ENCODE measurements at regions not wholly inside any gene's neighbourhood (a gene's known extent, or its start where the extent isn't known, plus 50 kb on each side); places are given as distances from the start of the nearest gene placed in this dataset.

DNA sequence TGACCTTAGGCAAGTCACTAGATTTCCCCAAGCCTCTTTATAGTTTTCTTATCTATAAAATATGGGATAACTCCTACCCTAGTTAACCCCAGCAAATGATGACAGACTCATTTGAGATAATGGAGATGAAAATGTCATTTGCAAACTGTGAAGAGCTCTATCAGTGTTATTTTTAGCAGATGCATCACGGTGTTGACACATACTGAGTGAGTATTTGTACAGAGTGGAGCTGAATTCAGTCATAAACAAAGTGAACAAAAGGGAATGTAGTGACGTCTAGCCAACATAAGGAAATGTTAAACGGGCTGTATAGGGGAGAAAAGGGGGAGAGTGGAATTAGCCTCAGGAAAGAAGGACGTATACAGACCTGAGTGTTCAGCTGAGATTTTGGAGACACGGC, 75.9 kb downstream of the NMUR2 start:
- TF ChIP-seq POLR2A (IDR thresholded peaks at IDR 0.05) (no peak), EP300 (IDR thresholded peaks at IDR 0.05; ENCODE audit: low read depth) (no peak)
- TF ChIP-seq, protein P1, sequence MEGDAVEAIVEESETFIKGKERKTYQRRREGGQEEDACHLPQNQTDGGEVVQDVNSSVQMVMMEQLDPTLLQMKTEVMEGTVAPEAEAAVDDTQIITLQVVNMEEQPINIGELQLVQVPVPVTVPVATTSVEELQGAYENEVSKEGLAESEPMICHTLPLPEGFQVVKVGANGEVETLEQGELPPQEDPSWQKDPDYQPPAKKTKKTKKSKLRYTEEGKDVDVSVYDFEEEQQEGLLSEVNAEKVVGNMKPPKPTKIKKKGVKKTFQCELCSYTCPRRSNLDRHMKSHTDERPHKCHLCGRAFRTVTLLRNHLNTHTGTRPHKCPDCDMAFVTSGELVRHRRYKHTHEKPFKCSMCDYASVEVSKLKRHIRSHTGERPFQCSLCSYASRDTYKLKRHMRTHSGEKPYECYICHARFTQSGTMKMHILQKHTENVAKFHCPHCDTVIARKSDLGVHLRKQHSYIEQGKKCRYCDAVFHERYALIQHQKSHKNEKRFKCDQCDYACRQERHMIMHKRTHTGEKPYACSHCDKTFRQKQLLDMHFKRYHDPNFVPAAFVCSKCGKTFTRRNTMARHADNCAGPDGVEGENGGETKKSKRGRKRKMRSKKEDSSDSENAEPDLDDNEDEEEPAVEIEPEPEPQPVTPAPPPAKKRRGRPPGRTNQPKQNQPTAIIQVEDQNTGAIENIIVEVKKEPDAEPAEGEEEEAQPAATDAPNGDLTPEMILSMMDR (IDR thresholded peaks at IDR 0.05) = no peak
